ENCODE measurements at regions not wholly inside any gene's neighbourhood (a gene's known extent, or its start where the extent isn't known, plus 50 kb on each side); places are given as distances from the start of the nearest gene placed in this dataset.

- DNase-seq: no peak
- WGBS, 2 donors: 80 to 88% methylated on average over 4 of the region's 4 CpGs
- H3K9me3 ChIP-seq: no peaks in the 10 kb centered on the region
- H3K36me3 ChIP-seq: no peaks in the 10 kb centered on the region
- TF ChIP-seq CTCF (IDR thresholded peaks at IDR 0.05): no peak
- TF ChIP-seq POLR2A (IDR thresholded peaks at IDR 0.05): no peak
- H3K4me1 ChIP-seq: no peaks in the 10 kb centered on the region
- H3K4me3 ChIP-seq (replicated peaks in 1 of 3): no peak overlapping the region
- no peak overlapping the region for H3K27ac ChIP-seq
- H3K27me3 ChIP-seq: no peaks in the 10 kb centered on the region
- intact Hi-C loops (cut with DNase I): no loop called here
These were observed 406.7 kb upstream of the POT1 start for GRCh38 chr7:125336326-125336725.

DNA sequence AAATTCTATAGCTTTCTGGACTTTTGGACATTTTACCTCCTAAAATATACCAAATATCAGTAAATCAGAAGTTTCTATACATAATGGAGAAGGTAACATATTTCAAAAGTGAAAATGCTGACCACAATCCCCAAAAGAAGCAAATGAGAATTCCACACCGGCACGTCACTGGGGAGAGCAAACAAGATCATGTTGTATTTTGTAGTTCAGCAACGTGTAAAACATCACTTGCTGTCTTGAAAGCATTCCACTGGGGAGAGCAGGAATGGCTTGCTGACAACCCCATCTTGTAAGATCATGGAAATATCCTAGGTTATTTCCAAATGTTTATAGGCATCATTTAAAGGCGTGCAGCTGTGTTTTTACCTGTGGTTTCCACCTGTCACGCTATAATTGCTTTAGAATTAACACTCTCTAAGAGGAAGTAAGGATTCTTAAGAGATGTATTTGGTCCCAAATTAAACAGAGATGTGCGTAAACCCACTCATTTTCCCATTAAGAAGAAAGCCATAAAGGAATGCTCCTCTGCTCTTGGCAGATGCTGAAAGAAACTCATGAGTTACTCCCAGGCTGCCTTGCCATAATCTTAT is 397.1 kb upstream of the POT1 start:
- TF ChIP-seq POLR2A (IDR thresholded peaks at IDR 0.05) (no peak), CTCF (IDR thresholded peaks at IDR 0.05) (no peak)
- Histone ChIP-seq H3K9me3 (no peaks in the 10 kb centered on the region), H3K27ac (no peak overlapping the region), H3K27me3 (no peaks in the 10 kb centered on the region), H3K4me1 (no peaks in the 10 kb centered on the region), H3K4me3 (replicated peaks in 1 of 3) (no peak overlapping the region), H3K36me3 (no peaks in the 10 kb centered on the region)
- WGBS, 2 donors: 67 to 74% methylated on average over 6 of the region's 6 CpGs
- intact Hi-C loops (cut with DNase I): no loop called here
- no peak for DNase-seq

- WGBS, 2 donors: 56 to 58% methylated on average over 2 of the region's 2 CpGs
- Histone ChIP-seq H3K4me3 (replicated peaks in 1 of 3) (no peak overlapping the region), H3K4me1 (no peaks in the 10 kb centered on the region), H3K36me3 (no peaks in the 10 kb centered on the region), H3K9me3 (no peaks in the 10 kb centered on the region), H3K27ac (no peak overlapping the region), H3K27me3 (no peaks in the 10 kb centered on the region)
- TF ChIP-seq POLR2A (IDR thresholded peaks at IDR 0.05): no peak
- TF ChIP-seq CTCF (IDR thresholded peaks at IDR 0.05): no peak
- intact Hi-C loops (cut with DNase I): no loop called here
- no peak for DNase-seq
These were observed 386.8 kb upstream of the POT1 start for GRCh38 chr7:125316466-125316865.

- H3K4me3 ChIP-seq (replicated peaks in 1 of 3): no peak overlapping the region
- DNase-seq: no peak
- no peak overlapping the region for H3K27ac ChIP-seq
- H3K9me3 ChIP-seq: no peaks in the 10 kb centered on the region
- H3K36me3 ChIP-seq: no peaks in the 10 kb centered on the region
- TF ChIP-seq CTCF (IDR thresholded peaks at IDR 0.05) (no peak), POLR2A (IDR thresholded peaks at IDR 0.05) (no peak)
- intact Hi-C loops (cut with DNase I): no loop called here
- no peaks in the 10 kb centered on the region for H3K4me1 ChIP-seq
- 94 to 96% methylated on average over 11 to 18 of the region's 18 CpGs for WGBS, 2 donors
- no peaks in the 10 kb centered on the region for H3K27me3 ChIP-seq
These were observed 369.6 kb upstream of the POT1 start for GRCh38 chr7:125299003-125299765.

DNA sequence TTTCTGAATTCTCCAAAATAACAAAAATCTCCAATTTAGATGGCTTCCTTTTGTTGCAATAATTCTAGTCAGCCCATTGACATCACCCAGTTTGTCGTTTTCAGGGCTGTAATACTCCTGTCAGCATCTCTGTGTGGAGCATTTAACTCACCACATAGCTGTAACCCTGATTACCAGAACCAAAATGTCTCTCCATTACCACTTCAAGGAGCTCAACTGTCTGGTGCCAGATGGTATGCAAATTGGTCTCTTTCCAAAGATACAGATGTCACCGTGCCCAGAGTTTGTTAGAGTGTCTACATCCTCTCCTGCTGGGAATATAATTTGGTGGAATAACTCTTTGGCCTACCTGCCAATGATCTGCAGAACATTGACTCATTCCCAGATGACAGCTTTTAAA is 350.3 kb upstream of the POT1 start:
- 55 to 63% methylated on average over 2 of the region's 2 CpGs for WGBS, 2 donors
- TF ChIP-seq POLR2A (IDR thresholded peaks at IDR 0.05) (no peak), CTCF (IDR thresholded peaks at IDR 0.05) (no peak)

More for the DNA sequence above, 350.3 kb upstream of the POT1 start:
- no peaks in the 10 kb centered on the region for H3K9me3 ChIP-seq
- no peak overlapping the region for H3K4me3 ChIP-seq (replicated peaks in 1 of 3)
- H3K36me3 ChIP-seq: no peaks in the 10 kb centered on the region
- H3K27ac ChIP-seq: no peak overlapping the region
- H3K4me1 ChIP-seq: no peaks in the 10 kb centered on the region
- H3K27me3 ChIP-seq: no peaks in the 10 kb centered on the region
- no peak for DNase-seq
- intact Hi-C loops (cut with DNase I): no loop called here

All from thyroid gland (tissue), 4 donors.